ENCODE measurements at regions not wholly inside any gene's neighbourhood (a gene's known extent, or its start where the extent isn't known, plus 50 kb on each side); places are given as distances from the start of the nearest gene placed in this dataset.
"Not testable (repeated sequence)": the region's sequence is repeated elsewhere in the genome, so short reads cannot be mapped to it uniquely, and the experiment has no call there.

- Histone ChIP-seq H3K27ac (ENCODE audit: low read length) (no peak overlapping the region), H3K4me1 (ENCODE audit: control insufficient read depth in 1 of 2, insufficient read depth in 2 of 2, low read length in 2 of 2) (no peaks in the 10 kb centered on the region), H3K4me3 (ENCODE audit: low read depth in 1 of 2, low read length in 2 of 2) (no peak overlapping the region), H3K36me3 (ENCODE audit: control insufficient read depth in 1 of 2, insufficient read depth in 2 of 2, low read length in 2 of 2) (no peaks in the 10 kb centered on the region), H3K9me3 (ENCODE audit: control insufficient read depth in 1 of 2, low read length in 2 of 2) (no peaks in the 10 kb centered on the region), H3K27me3 (ENCODE audit: low read depth, low read length) (no peaks in the 10 kb centered on the region)
Measured at GRCh38 chr7:142566271-142566670, 183.0 kb upstream of the PRSS1 start.

GRCh38 chr7:142564125-142564524 lies 185.1 kb upstream of the PRSS1 start:
- H3K4me1 ChIP-seq (ENCODE audit: control insufficient read depth in 1 of 2, insufficient read depth in 2 of 2, low read length in 2 of 2); H3K4me3 ChIP-seq (ENCODE audit: low read depth in 1 of 2, low read length in 2 of 2); H3K27me3 ChIP-seq (ENCODE audit: low read depth, low read length); H3K27ac ChIP-seq (ENCODE audit: low read length); H3K36me3 ChIP-seq (ENCODE audit: control insufficient read depth in 1 of 2, insufficient read depth in 2 of 2, low read length in 2 of 2); H3K9me3 ChIP-seq (ENCODE audit: control insufficient read depth in 1 of 2, low read length in 2 of 2): not testable (repeated sequence)

- Histone ChIP-seq H3K4me1 (ENCODE audit: control insufficient read depth in 1 of 2, insufficient read depth in 2 of 2, low read length in 2 of 2) (no peaks in the 10 kb centered on the region), H3K4me3 (ENCODE audit: low read depth in 1 of 2, low read length in 2 of 2) (no peak overlapping the region), H3K27ac (ENCODE audit: low read length) (no peak overlapping the region), H3K27me3 (ENCODE audit: low read depth, low read length) (no peaks in the 10 kb centered on the region), H3K9me3 (ENCODE audit: control insufficient read depth in 1 of 2, low read length in 2 of 2) (no peaks in the 10 kb centered on the region), H3K36me3 (ENCODE audit: control insufficient read depth in 1 of 2, insufficient read depth in 2 of 2, low read length in 2 of 2) (no peaks in the 10 kb centered on the region)
Measured at GRCh38 chr7:142563470-142563869, 185.8 kb upstream of the PRSS1 start.

- H3K4me1 ChIP-seq (ENCODE audit: control insufficient read depth in 1 of 2, insufficient read depth in 2 of 2, low read length in 2 of 2): no peaks in the 10 kb centered on the region
- H3K4me3 ChIP-seq (ENCODE audit: low read depth in 1 of 2, low read length in 2 of 2): no peak overlapping the region
- H3K27ac ChIP-seq (ENCODE audit: low read length): no peak overlapping the region
- H3K36me3 ChIP-seq (ENCODE audit: control insufficient read depth in 1 of 2, insufficient read depth in 2 of 2, low read length in 2 of 2): no peaks in the 10 kb centered on the region
- no peaks in the 10 kb centered on the region for H3K27me3 ChIP-seq (ENCODE audit: low read depth, low read length)
- no peaks in the 10 kb centered on the region for H3K9me3 ChIP-seq (ENCODE audit: control insufficient read depth in 1 of 2, low read length in 2 of 2)
Measured at GRCh38 chr7:142562688-142563087, 186.6 kb upstream of the PRSS1 start.

GRCh38 chr7:142561396-142561795 lies 187.9 kb upstream of the PRSS1 start:
- H3K27ac ChIP-seq (ENCODE audit: low read length); H3K9me3 ChIP-seq (ENCODE audit: control insufficient read depth in 1 of 2, low read length in 2 of 2); H3K27me3 ChIP-seq (ENCODE audit: low read depth, low read length); H3K4me3 ChIP-seq (ENCODE audit: low read depth in 1 of 2, low read length in 2 of 2); H3K36me3 ChIP-seq (ENCODE audit: control insufficient read depth in 1 of 2, insufficient read depth in 2 of 2, low read length in 2 of 2); H3K4me1 ChIP-seq (ENCODE audit: control insufficient read depth in 1 of 2, insufficient read depth in 2 of 2, low read length in 2 of 2): not testable (repeated sequence)

GRCh38 chr7:142560770-142561169 lies 188.5 kb upstream of the PRSS1 start:
- H3K4me1 ChIP-seq (ENCODE audit: control insufficient read depth in 1 of 2, insufficient read depth in 2 of 2, low read length in 2 of 2); H3K4me3 ChIP-seq (ENCODE audit: low read depth in 1 of 2, low read length in 2 of 2); H3K27me3 ChIP-seq (ENCODE audit: low read depth, low read length); H3K36me3 ChIP-seq (ENCODE audit: control insufficient read depth in 1 of 2, insufficient read depth in 2 of 2, low read length in 2 of 2); H3K9me3 ChIP-seq (ENCODE audit: control insufficient read depth in 1 of 2, low read length in 2 of 2); H3K27ac ChIP-seq (ENCODE audit: low read length): not testable (repeated sequence)

- H3K4me1 ChIP-seq (ENCODE audit: control insufficient read depth in 1 of 2, insufficient read depth in 2 of 2, low read length in 2 of 2): no peaks in the 10 kb centered on the region
- H3K27ac ChIP-seq (ENCODE audit: low read length): no peak overlapping the region
- no peaks in the 10 kb centered on the region for H3K27me3 ChIP-seq (ENCODE audit: low read depth, low read length)
- H3K9me3 ChIP-seq (ENCODE audit: control insufficient read depth in 1 of 2, low read length in 2 of 2): no peaks in the 10 kb centered on the region
- H3K36me3 ChIP-seq (ENCODE audit: control insufficient read depth in 1 of 2, insufficient read depth in 2 of 2, low read length in 2 of 2): no peaks in the 10 kb centered on the region
- H3K4me3 ChIP-seq (ENCODE audit: low read depth in 1 of 2, low read length in 2 of 2): no peak overlapping the region
Measured at GRCh38 chr7:142560166-142560565, 189.1 kb upstream of the PRSS1 start.

- no peaks in the 10 kb centered on the region for H3K36me3 ChIP-seq (ENCODE audit: control insufficient read depth in 1 of 2, insufficient read depth in 2 of 2, low read length in 2 of 2)
- H3K9me3 ChIP-seq (ENCODE audit: control insufficient read depth in 1 of 2, low read length in 2 of 2): no peaks in the 10 kb centered on the region
- H3K4me3 ChIP-seq (ENCODE audit: low read depth in 1 of 2, low read length in 2 of 2): no peak overlapping the region
- H3K4me1 ChIP-seq (ENCODE audit: control insufficient read depth in 1 of 2, insufficient read depth in 2 of 2, low read length in 2 of 2): no peaks in the 10 kb centered on the region
- H3K27me3 ChIP-seq (ENCODE audit: low read depth, low read length): no peaks in the 10 kb centered on the region
- no peak overlapping the region for H3K27ac ChIP-seq (ENCODE audit: low read length)
Measured at GRCh38 chr7:142557971-142558582, 191.2 kb upstream of the PRSS1 start.

GRCh38 chr7:142556740-142557139 lies 192.5 kb upstream of the PRSS1 start:
- no peaks in the 10 kb centered on the region for H3K27me3 ChIP-seq (ENCODE audit: low read depth, low read length)
- no peak overlapping the region for H3K4me3 ChIP-seq (ENCODE audit: low read depth in 1 of 2, low read length in 2 of 2)
- H3K36me3 ChIP-seq (ENCODE audit: control insufficient read depth in 1 of 2, insufficient read depth in 2 of 2, low read length in 2 of 2): no peaks in the 10 kb centered on the region
- no peaks in the 10 kb centered on the region for H3K4me1 ChIP-seq (ENCODE audit: control insufficient read depth in 1 of 2, insufficient read depth in 2 of 2, low read length in 2 of 2)
- H3K27ac ChIP-seq (ENCODE audit: low read length): no peak overlapping the region
- H3K9me3 ChIP-seq (ENCODE audit: control insufficient read depth in 1 of 2, low read length in 2 of 2): no peaks in the 10 kb centered on the region

- Histone ChIP-seq H3K27me3 (ENCODE audit: low read depth, low read length) (no peaks in the 10 kb centered on the region), H3K4me1 (ENCODE audit: control insufficient read depth in 1 of 2, insufficient read depth in 2 of 2, low read length in 2 of 2) (no peaks in the 10 kb centered on the region), H3K36me3 (ENCODE audit: control insufficient read depth in 1 of 2, insufficient read depth in 2 of 2, low read length in 2 of 2) (no peaks in the 10 kb centered on the region), H3K4me3 (ENCODE audit: low read depth in 1 of 2, low read length in 2 of 2) (no peak overlapping the region), H3K9me3 (ENCODE audit: control insufficient read depth in 1 of 2, low read length in 2 of 2) (no peaks in the 10 kb centered on the region), H3K27ac (ENCODE audit: low read length) (no peak overlapping the region)
Measured at GRCh38 chr7:142554560-142555532, 194.4 kb upstream of the PRSS1 start.

- H3K27me3 ChIP-seq (ENCODE audit: low read depth, low read length): no peaks in the 10 kb centered on the region
- no peaks in the 10 kb centered on the region for H3K36me3 ChIP-seq (ENCODE audit: control insufficient read depth in 1 of 2, insufficient read depth in 2 of 2, low read length in 2 of 2)
- H3K9me3 ChIP-seq (ENCODE audit: control insufficient read depth in 1 of 2, low read length in 2 of 2): no peaks in the 10 kb centered on the region
- no peaks in the 10 kb centered on the region for H3K4me1 ChIP-seq (ENCODE audit: control insufficient read depth in 1 of 2, insufficient read depth in 2 of 2, low read length in 2 of 2)
- no peak overlapping the region for H3K27ac ChIP-seq (ENCODE audit: low read length)
- no peak overlapping the region for H3K4me3 ChIP-seq (ENCODE audit: low read depth in 1 of 2, low read length in 2 of 2)
Measured at GRCh38 chr7:142553216-142553615, 196.1 kb upstream of the PRSS1 start.

Data from muscle layer of duodenum (tissue), 2 donors.